Transverse colon (tissue), 3 donors: ENCODE measurements at regions not wholly inside any gene's neighbourhood (a gene's known extent, or its start where the extent isn't known, plus 50 kb on each side); places are given as distances from the start of the nearest gene placed in this dataset.

Experiments
- CTCF ChIP-seq, 5 experiments: fragments of 200-600 bp in 3 of 5; fragments of 450-650 bp in 2 of 5; sonication (generic) in 3 of 5; IDR thresholded peaks; 1 replicate in 2 of 5; 2 replicates in 3 of 5; pipeline ENCODE4 v1.5.1; 2016 to 2017; ENCODE audit warnings: antibody characterized with exemption in 5 of 5, inconsistent platforms in 3 of 5, mild to moderate bottlenecking in 2 of 5, moderate library complexity in 1 of 5
- POLR2A ChIP-seq: fragments of 450-650 bp; IDR thresholded peaks from one replicate; pipeline ENCODE4 v1.6.1; 2016; ENCODE audit warnings: antibody characterized with exemption, mild to moderate bottlenecking, moderate library complexity

- TF ChIP-seq POLR2A = no peak
- TF ChIP-seq CTCF (IDR thresholded peaks at IDR 0.05) = no peak
These were observed 144.4 kb upstream of the ARHGAP5 start for GRCh38 chr14:31932675-31933074.
